HL-60 (cell line): ENCODE measurements at regions not wholly inside any gene's neighbourhood (a gene's known extent, or its start where the extent isn't known, plus 50 kb on each side); places are given as distances from the start of the nearest gene placed in this dataset.

Experiments used
- CTCF ChIP-seq: IDR thresholded peaks from one replicate; pipeline ENCODE4 v1.5.1; 2011; ENCODE audit warnings: low read length, control low read depth, inconsistent platforms; ENCODE audit not compliant: insufficient read depth
- POLR2AphosphoS5 ChIP-seq: IDR thresholded peaks from 2 replicates; pipeline ENCODE4 v1.6.1; 2012; ENCODE audit warnings: low read depth
- SPI1 ChIP-seq: IDR thresholded peaks from 2 replicates; pipeline ENCODE4 v1.6.1; 2012; ENCODE audit warnings: low read depth, mild to moderate bottlenecking, borderline replicate concordance

GRCh38 chr5:73272351-73272750 lies 99.4 kb downstream of the TMEM174 start:
- TF ChIP-seq CTCF = no peak
- TF ChIP-seq POLR2AphosphoS5 = no peak
- no peak for TF ChIP-seq SPI1
